Activated CD4-positive, alpha-beta T cell treated with anti-CD3 and anti-CD28 coated beads, Interleukin-2, amount 10 ng/mL, durations not matched to agents 24 days and 14 days (primary cell): ENCODE measurements at regions not wholly inside any gene's neighbourhood (a gene's known extent, or its start where the extent isn't known, plus 50 kb on each side); places are given as distances from the start of the nearest gene placed in this dataset.
"Not testable (repeated sequence)": the region's sequence is repeated elsewhere in the genome, so short reads cannot be mapped to it uniquely, and the experiment has no call there.

Experiments used
- DNase-seq: peaks from one replicate; pipeline ENCODE4 v3.0.0; 2022
- H3K27ac Mint-ChIP-seq: one replicate; pipeline ENCODE4 v1.8.0; 2022; ENCODE audit warnings: mild to moderate bottlenecking, mixed read lengths
- H3K27me3 Mint-ChIP-seq: one replicate; pipeline ENCODE4 v1.8.0; 2022; ENCODE audit warnings: mixed read lengths
- H3K36me3 Mint-ChIP-seq: one replicate; pipeline ENCODE4 v1.8.0; 2022; ENCODE audit warnings: low read depth, mild to moderate bottlenecking, mixed read lengths
- H3K4me1 Mint-ChIP-seq: one replicate; pipeline ENCODE4 v1.8.0; 2021; ENCODE audit warnings: mixed read lengths
- H3K4me3 Mint-ChIP-seq: one replicate; pipeline ENCODE4 v1.8.0; 2022; ENCODE audit warnings: mild to moderate bottlenecking, moderate library complexity, mixed read lengths
- H3K9me3 Mint-ChIP-seq: one replicate; pipeline ENCODE4 v1.8.0; 2021; ENCODE audit warnings: mixed read lengths
- intact Hi-C: fragments of 100-400 bp; cut with micrococcal nuclease; formaldehyde crosslinking; loops from one replicate; pipeline ENCODE4 v1.15.1; 2023

DNA sequence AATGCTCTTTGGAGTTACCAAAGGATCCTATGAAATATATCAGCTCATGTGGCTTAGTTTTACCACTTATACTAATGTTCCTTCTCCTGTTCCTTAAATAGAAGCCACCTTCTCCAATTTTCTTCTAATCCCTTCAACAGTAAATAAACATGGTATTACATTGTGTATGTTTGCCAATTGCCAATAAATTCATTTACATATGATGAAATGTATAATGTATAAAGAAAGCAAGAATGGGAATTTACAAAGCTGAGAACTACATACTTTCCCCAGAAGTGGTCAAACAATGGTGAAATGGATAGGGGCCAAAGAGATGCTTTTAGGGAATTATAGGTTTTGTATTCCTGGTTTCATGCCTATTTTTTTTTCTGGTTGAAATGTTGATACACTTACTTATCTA, 894.2 kb upstream of the CRIM1 start:
- H3K9me3 Mint-ChIP-seq, result no peaks in the 10 kb centered on the region
- no peaks in the 10 kb centered on the region for H3K27me3 Mint-ChIP-seq
- no peak for DNase-seq
- no peak overlapping the region for H3K27ac Mint-ChIP-seq
- H3K36me3 Mint-ChIP-seq, result no peaks in the 10 kb centered on the region
- H3K4me1 Mint-ChIP-seq, result no peaks in the 10 kb centered on the region
- intact Hi-C loops, result no loop called here
- H3K4me3 Mint-ChIP-seq, result no peak overlapping the region

- intact Hi-C loops, result no loop called here
- Mint-ChIP-seq H3K4me1 (no peaks in the 10 kb centered on the region), H3K27me3 (no peaks in the 10 kb centered on the region), H3K36me3 (no peaks in the 10 kb centered on the region), H3K4me3 (no peak overlapping the region), H3K27ac (no peak overlapping the region), H3K9me3 (no peaks in the 10 kb centered on the region)
- no peak for DNase-seq
These were observed 900.5 kb upstream of the CRIM1 start for GRCh38 chr2:35454966-35455638.

GRCh38 chr2:35447821-35448220, 907.8 kb upstream of the CRIM1 start:
- intact Hi-C loops, result no loop called here
- no peak overlapping the region for H3K4me3 Mint-ChIP-seq
- no peaks in the 10 kb centered on the region for H3K27me3 Mint-ChIP-seq
- no peak for DNase-seq
- H3K36me3 Mint-ChIP-seq, result no peaks in the 10 kb centered on the region
- H3K27ac Mint-ChIP-seq, result no peak overlapping the region
- no peaks in the 10 kb centered on the region for H3K9me3 Mint-ChIP-seq
- no peaks in the 10 kb centered on the region for H3K4me1 Mint-ChIP-seq

- Mint-ChIP-seq H3K4me1 (no peaks in the 10 kb centered on the region), H3K4me3 (no peak overlapping the region)
- intact Hi-C loops, result no loop called here
These were observed 908.4 kb upstream of the CRIM1 start for GRCh38 chr2:35447215-35447614.

DNA sequence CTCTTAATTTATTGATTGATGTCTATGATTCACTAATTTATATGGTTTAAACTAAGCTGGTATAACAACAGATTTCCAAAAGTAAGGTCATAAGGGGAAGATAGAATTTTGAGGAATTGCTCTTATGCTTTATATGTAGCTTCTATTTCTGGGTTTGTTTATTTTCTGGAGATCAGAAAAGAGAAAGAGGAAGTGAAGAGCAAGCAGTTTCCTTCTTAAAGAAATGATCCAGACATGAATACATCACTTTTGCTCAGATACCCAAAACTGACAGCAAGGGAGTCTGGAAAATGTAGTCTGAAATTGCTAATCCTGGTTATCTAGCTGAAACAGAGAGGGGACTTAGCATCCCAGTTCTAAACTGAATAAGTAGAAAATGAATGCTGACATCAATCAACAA, 912.5 kb upstream of the CRIM1 start:
- H3K27ac Mint-ChIP-seq, result no peak overlapping the region
- no peak overlapping the region for H3K4me3 Mint-ChIP-seq
- intact Hi-C loops, result no loop called here
- no peak for DNase-seq
- H3K36me3 Mint-ChIP-seq, result no peaks in the 10 kb centered on the region
- H3K27me3 Mint-ChIP-seq, result no peaks in the 10 kb centered on the region
- no peaks in the 10 kb centered on the region for H3K9me3 Mint-ChIP-seq
- H3K4me1 Mint-ChIP-seq, result no peaks in the 10 kb centered on the region

More at GRCh38 chr2:35447215-35447614, 908.4 kb upstream of the CRIM1 start:
- H3K27ac Mint-ChIP-seq, result no peak overlapping the region
- no peaks in the 10 kb centered on the region for H3K9me3 Mint-ChIP-seq
- H3K36me3 Mint-ChIP-seq, result no peaks in the 10 kb centered on the region
- H3K27me3 Mint-ChIP-seq, result no peaks in the 10 kb centered on the region
- no peak for DNase-seq

GRCh38 chr2:35441575-35441974, 914.0 kb upstream of the CRIM1 start:
- DNase-seq, H3K27ac Mint-ChIP-seq, H3K27me3 Mint-ChIP-seq, H3K4me3 Mint-ChIP-seq, intact Hi-C loops, H3K36me3 Mint-ChIP-seq, H3K4me1 Mint-ChIP-seq, H3K9me3 Mint-ChIP-seq: not testable (repeated sequence)

DNA sequence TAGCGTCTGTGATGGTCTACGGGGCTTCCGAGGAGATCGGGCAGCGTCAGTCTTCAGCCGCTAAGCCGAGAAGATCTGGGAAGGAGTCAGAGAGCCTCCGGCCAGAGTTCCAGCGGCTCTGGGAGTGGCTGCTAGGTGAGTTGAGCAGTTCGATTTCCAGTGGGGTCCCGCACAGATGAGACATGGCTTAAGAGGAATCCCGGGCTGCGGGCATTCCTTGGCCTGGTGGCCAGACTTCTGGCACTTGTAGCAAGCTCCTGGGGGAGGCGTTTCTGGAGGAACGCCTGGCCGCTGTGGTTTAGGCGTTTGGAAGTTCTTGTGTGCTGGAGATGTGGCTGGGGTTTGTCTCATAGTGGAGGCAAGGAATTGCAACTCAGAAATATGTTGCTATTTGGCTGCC, 915.3 kb upstream of the CRIM1 start:
- H3K9me3 Mint-ChIP-seq, H3K27me3 Mint-ChIP-seq, intact Hi-C loops, H3K36me3 Mint-ChIP-seq, H3K27ac Mint-ChIP-seq, H3K4me1 Mint-ChIP-seq, DNase-seq, H3K4me3 Mint-ChIP-seq: not testable (repeated sequence)

DNA sequence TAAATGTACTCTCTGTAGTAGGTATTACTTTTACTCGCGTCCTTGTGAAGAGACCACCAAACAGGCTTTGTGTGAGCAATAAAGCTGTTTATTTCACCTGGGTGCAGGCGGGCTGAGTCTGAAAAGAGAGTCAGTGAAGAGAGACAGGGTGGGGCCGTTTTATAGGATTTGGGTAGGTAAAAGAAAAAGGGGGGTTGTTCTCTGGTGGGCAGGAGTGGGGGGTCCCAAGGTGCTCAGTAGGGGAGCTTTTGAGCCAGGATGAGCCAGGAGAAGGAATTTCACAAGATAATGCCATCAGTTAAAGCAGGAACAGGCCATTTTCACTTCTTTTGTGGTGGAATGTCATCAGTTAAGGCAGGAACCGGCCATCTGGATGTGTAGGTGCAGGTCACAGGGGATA, 918.7 kb upstream of the CRIM1 start:
- H3K4me3 Mint-ChIP-seq, H3K4me1 Mint-ChIP-seq, H3K27me3 Mint-ChIP-seq, intact Hi-C loops, H3K36me3 Mint-ChIP-seq, H3K27ac Mint-ChIP-seq, DNase-seq, H3K9me3 Mint-ChIP-seq: not testable (repeated sequence)

DNA sequence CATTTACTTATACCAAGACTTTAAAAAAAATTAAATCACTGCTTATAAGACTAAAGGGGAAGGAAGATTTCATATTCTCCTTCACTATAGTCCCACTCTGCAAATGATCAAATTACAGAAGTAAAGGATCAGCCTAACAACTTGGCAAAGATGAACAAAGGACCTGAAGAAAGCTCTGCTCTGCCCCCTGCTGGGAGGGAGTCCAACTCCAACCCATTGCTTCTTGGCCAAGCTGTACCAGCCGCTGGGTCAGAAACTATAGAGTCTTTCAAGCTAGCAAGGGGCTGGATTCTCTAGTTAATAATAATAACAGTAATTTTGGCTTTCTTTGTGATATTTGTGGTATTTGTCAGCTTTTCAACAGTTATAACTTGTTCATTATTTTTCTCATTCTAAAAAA, 927.0 kb upstream of the CRIM1 start:
- H3K9me3 Mint-ChIP-seq, result no peaks in the 10 kb centered on the region
- H3K4me1 Mint-ChIP-seq, result no peaks in the 10 kb centered on the region
- intact Hi-C loops, result no loop called here
- H3K27ac Mint-ChIP-seq, result no peak overlapping the region
- no peaks in the 10 kb centered on the region for H3K36me3 Mint-ChIP-seq
- DNase-seq, result peak; percentile 60
- no peaks in the 10 kb centered on the region for H3K27me3 Mint-ChIP-seq
- H3K4me3 Mint-ChIP-seq, result no peak overlapping the region

DNA sequence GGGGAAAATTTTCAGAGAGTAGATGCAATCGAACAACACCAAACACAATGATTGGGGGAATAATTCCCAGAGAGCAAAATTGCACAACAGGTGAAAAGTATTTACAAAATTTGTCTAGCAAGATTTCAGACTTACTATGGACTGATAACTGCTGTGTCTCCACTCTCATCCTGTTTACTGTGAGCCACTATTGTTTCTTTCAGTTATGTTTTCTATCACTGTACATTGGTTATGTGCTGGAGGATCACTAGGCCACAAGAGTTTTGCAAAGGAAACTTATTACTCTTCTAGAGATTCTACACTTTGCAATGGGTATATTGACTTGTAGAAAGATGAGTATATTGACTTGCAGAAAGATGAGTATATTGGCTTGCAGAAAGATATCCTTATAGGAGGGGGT, 934.1 kb upstream of the CRIM1 start:
- Mint-ChIP-seq H3K27me3 (no peaks in the 10 kb centered on the region), H3K36me3 (no peaks in the 10 kb centered on the region), H3K27ac (no peak overlapping the region), H3K4me1 (no peaks in the 10 kb centered on the region), H3K4me3 (no peak overlapping the region), H3K9me3 (no peaks in the 10 kb centered on the region)
- intact Hi-C loops, result no loop called here
- DNase-seq, result no peak

- DNase-seq, result no peak
- H3K27ac Mint-ChIP-seq, result no peak overlapping the region
- H3K4me1 Mint-ChIP-seq, result no peaks in the 10 kb centered on the region
- H3K36me3 Mint-ChIP-seq, result no peaks in the 10 kb centered on the region
- H3K27me3 Mint-ChIP-seq, result no peaks in the 10 kb centered on the region
- no peak overlapping the region for H3K4me3 Mint-ChIP-seq
- intact Hi-C loops, result no loop called here
- no peaks in the 10 kb centered on the region for H3K9me3 Mint-ChIP-seq
These were observed 938.3 kb upstream of the CRIM1 start for GRCh38 chr2:35417293-35417692.

GRCh38 chr2:35416391-35417140, 939.0 kb upstream of the CRIM1 start:
- DNase-seq, result no peak
- no peak overlapping the region for H3K27ac Mint-ChIP-seq
- no peaks in the 10 kb centered on the region for H3K9me3 Mint-ChIP-seq
- intact Hi-C loops, result no loop called here
- no peaks in the 10 kb centered on the region for H3K4me1 Mint-ChIP-seq
- no peaks in the 10 kb centered on the region for H3K27me3 Mint-ChIP-seq
- no peak overlapping the region for H3K4me3 Mint-ChIP-seq
- no peaks in the 10 kb centered on the region for H3K36me3 Mint-ChIP-seq

- Mint-ChIP-seq H3K27ac (no peak overlapping the region), H3K4me3 (no peak overlapping the region), H3K27me3 (no peaks in the 10 kb centered on the region), H3K4me1 (no peaks in the 10 kb centered on the region), H3K36me3 (no peaks in the 10 kb centered on the region), H3K9me3 (no peaks in the 10 kb centered on the region)
- intact Hi-C loops, result no loop called here
- no peak for DNase-seq
These were observed 939.6 kb upstream of the CRIM1 start for GRCh38 chr2:35415942-35416341.

DNA sequence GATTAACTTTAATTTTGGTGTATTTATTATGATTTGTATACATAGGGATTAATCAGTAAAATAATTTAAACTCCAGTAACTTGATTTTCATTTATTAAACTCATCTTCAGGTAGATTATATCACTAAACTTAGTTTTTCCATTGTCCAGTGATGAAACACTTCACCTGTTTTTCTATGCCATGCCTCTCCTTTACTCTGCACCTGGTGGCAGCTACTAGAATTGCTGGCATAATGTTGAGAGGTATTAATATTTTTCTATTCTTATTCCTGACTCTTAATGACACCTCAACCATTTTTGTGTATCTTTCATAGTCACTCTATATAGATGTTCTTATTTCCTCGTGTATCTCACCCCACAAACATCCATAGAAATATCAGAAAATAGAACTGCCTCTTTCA, 940.3 kb upstream of the CRIM1 start:
- DNase-seq, result no peak
- H3K36me3 Mint-ChIP-seq, result no peaks in the 10 kb centered on the region
- H3K27ac Mint-ChIP-seq, result no peak overlapping the region
- no peaks in the 10 kb centered on the region for H3K27me3 Mint-ChIP-seq
- H3K9me3 Mint-ChIP-seq, result no peaks in the 10 kb centered on the region
- intact Hi-C loops, result no loop called here
- H3K4me1 Mint-ChIP-seq, result no peaks in the 10 kb centered on the region
- H3K4me3 Mint-ChIP-seq, result no peak overlapping the region
